ENCODE measurements at regions not wholly inside any gene's neighbourhood (a gene's known extent, or its start where the extent isn't known, plus 50 kb on each side); places are given as distances from the start of the nearest gene placed in this dataset.

DNA sequence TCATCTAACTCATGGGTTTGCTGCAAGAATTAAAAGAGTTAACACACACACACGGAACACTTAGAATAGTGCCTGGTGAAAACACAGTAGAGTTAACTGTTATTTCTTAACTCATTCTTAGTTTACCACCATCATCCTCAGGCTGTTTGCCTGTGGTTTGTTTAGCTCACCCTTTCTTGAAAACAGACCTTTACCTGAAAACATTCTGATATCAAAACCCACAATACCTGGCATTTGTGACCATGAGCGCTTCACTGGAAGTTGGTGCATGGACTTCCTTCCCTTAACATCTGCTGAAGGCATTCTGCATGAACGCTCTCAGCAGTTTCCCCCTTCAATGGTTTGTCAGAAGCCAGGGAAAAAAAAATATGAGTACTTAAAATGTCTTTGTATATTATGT lies 256.0 kb downstream of the ETS1 start:
- Histone ChIP-seq H3K27me3 (ENCODE audit: insufficient read depth, low read length) (no peaks in the 10 kb centered on the region), H3K9me3 (ENCODE audit: insufficient read depth, low read depth, low read length) (no peaks in the 10 kb centered on the region), H3K27ac (ENCODE audit: low read depth, low read length) (no peak overlapping the region), H3K36me3 (ENCODE audit: insufficient read depth, low read length) (no peaks in the 10 kb centered on the region), H2AFZ (ENCODE audit: low read depth, low read length) (no peak overlapping the region), H3K4me2 (ENCODE audit: low read length) (no peak overlapping the region), H3K9ac (ENCODE audit: low read length) (no peak overlapping the region), H4K20me1 (ENCODE audit: insufficient read depth, low read length) (no peaks in the 10 kb centered on the region), H3K4me3 (ENCODE audit: insufficient read depth, low read depth, low read length) (no peak overlapping the region), H3K79me2 (ENCODE audit: insufficient read depth, low read length) (no peaks in the 10 kb centered on the region), H3K4me1 (ENCODE audit: insufficient read depth, low read length) (peaks cover 28% of the 10 kb centered on the region)
- H3K36me3 Mint-ChIP-seq (ENCODE audit: low read depth, unreplicated experiment), result no peaks in the 10 kb centered on the region
- H3K4me3 Mint-ChIP-seq (ENCODE audit: unreplicated experiment), result no peak overlapping the region
- H3K4me1 Mint-ChIP-seq (ENCODE audit: low read depth, unreplicated experiment), result peaks cover 10% of the 10 kb centered on the region
- no peaks in the 10 kb centered on the region for H3K27me3 Mint-ChIP-seq (ENCODE audit: low read depth, unreplicated experiment)
- TF ChIP-seq, protein P1, sequence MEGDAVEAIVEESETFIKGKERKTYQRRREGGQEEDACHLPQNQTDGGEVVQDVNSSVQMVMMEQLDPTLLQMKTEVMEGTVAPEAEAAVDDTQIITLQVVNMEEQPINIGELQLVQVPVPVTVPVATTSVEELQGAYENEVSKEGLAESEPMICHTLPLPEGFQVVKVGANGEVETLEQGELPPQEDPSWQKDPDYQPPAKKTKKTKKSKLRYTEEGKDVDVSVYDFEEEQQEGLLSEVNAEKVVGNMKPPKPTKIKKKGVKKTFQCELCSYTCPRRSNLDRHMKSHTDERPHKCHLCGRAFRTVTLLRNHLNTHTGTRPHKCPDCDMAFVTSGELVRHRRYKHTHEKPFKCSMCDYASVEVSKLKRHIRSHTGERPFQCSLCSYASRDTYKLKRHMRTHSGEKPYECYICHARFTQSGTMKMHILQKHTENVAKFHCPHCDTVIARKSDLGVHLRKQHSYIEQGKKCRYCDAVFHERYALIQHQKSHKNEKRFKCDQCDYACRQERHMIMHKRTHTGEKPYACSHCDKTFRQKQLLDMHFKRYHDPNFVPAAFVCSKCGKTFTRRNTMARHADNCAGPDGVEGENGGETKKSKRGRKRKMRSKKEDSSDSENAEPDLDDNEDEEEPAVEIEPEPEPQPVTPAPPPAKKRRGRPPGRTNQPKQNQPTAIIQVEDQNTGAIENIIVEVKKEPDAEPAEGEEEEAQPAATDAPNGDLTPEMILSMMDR (IDR thresholded peaks at IDR 0.05; ENCODE audit: insufficient read depth, low read depth, low read length), result no peak
- no peak for TF ChIP-seq EZH2 (IDR thresholded peaks at IDR 0.05; ENCODE audit: insufficient read depth, low read length)
- H3K9me3 Mint-ChIP-seq (ENCODE audit: unreplicated experiment), result peaks cover 2% of the 10 kb centered on the region
- no peak for FAIRE-seq
- H3K27ac Mint-ChIP-seq (ENCODE audit: unreplicated experiment), result no peak overlapping the region
- no peak for DNase-seq (ENCODE audit: low read depth)

DNA sequence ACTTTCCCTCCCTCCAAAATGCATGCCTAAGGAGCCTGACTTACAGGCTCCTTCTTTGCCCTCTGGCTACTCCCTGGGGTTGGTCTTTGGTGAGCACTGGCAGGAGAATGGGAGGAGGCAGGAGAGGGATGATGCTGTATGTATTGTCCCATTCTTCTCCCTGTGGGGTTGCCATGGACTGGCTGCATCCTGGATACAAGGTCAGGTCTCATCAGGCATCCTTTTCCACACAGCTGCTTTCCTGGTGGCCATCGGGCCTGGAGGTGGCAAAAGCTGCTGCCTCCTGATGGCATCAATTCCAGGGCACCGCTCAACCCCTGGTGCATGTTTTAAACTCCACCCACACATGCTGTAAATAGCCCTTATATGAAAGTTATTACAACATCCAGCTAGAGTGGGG lies 257.2 kb downstream of the ETS1 start:
- no peak overlapping the region for H3K4me3 ChIP-seq (ENCODE audit: insufficient read depth, low read depth, low read length)
- TF ChIP-seq EZH2 (IDR thresholded peaks at IDR 0.05; ENCODE audit: insufficient read depth, low read length), result no peak
- TF ChIP-seq, protein P1 (IDR thresholded peaks at IDR 0.05; ENCODE audit: insufficient read depth, low read depth, low read length), result no peak
- H3K36me3 ChIP-seq (ENCODE audit: insufficient read depth, low read length), result no peaks in the 10 kb centered on the region
- no peaks in the 10 kb centered on the region for H3K79me2 ChIP-seq (ENCODE audit: insufficient read depth, low read length)
- H3K4me1 Mint-ChIP-seq (ENCODE audit: low read depth, unreplicated experiment), result peaks cover 4% of the 10 kb centered on the region
- FAIRE-seq (no peak), DNase-seq (ENCODE audit: low read depth) (no peak)
- H3K27me3 Mint-ChIP-seq (ENCODE audit: low read depth, unreplicated experiment), result no peaks in the 10 kb centered on the region
- no peaks in the 10 kb centered on the region for H3K9me3 Mint-ChIP-seq (ENCODE audit: unreplicated experiment)
- peaks cover 17% of the 10 kb centered on the region for H3K4me1 ChIP-seq (ENCODE audit: insufficient read depth, low read length)
- H3K9me3 ChIP-seq (ENCODE audit: insufficient read depth, low read depth, low read length), result no peaks in the 10 kb centered on the region
- no peaks in the 10 kb centered on the region for H4K20me1 ChIP-seq (ENCODE audit: insufficient read depth, low read length)
- H3K36me3 Mint-ChIP-seq (ENCODE audit: low read depth, unreplicated experiment), result no peaks in the 10 kb centered on the region
- H3K9ac ChIP-seq (ENCODE audit: low read length), result no peak overlapping the region
- H2AFZ ChIP-seq (ENCODE audit: low read depth, low read length), result no peak overlapping the region
- no peak overlapping the region for H3K27ac ChIP-seq (ENCODE audit: low read depth, low read length)
- H3K4me2 ChIP-seq (ENCODE audit: low read length), result no peak overlapping the region
- no peak overlapping the region for H3K4me3 Mint-ChIP-seq (ENCODE audit: unreplicated experiment)
- H3K27me3 ChIP-seq (ENCODE audit: insufficient read depth, low read length), result no peaks in the 10 kb centered on the region
- no peak overlapping the region for H3K27ac Mint-ChIP-seq (ENCODE audit: unreplicated experiment)

DNA sequence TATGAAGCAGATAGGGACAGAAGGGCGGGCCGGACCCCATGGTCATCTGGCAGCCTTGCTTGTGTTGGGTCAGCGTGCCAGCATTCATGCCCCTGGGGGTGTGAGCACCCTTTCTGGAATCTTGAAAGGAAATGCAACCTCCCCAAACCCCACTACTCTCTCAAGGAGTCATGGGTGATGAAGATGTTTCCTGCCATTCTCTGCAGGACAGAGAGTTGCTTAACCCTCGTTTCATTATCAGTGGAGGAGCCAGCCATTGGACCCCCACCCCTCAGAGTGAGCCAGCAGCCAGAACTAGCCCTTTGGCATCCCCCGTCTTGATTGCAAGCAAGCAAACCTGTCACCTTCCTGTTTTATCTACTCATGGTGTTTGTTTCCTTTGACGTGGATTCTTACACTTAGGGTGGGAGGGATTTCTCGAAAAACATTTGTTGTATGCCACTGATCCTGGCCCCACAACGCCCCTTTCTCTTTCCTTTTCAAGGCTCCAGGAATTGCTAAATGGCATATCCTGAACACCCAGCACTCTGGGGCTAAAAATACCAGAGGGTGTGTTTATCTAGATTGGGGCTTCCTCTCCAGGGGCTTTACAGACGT lies 258.3 kb downstream of the ETS1 start:
- FAIRE-seq, result no peak
- H3K27ac Mint-ChIP-seq (ENCODE audit: unreplicated experiment), result no peak overlapping the region
- no peaks in the 10 kb centered on the region for H3K4me1 Mint-ChIP-seq (ENCODE audit: low read depth, unreplicated experiment)
- Histone ChIP-seq H3K27me3 (ENCODE audit: insufficient read depth, low read length) (no peaks in the 10 kb centered on the region), H3K9ac (ENCODE audit: low read length) (no peak overlapping the region), H3K27ac (ENCODE audit: low read depth, low read length) (no peak overlapping the region), H3K79me2 (ENCODE audit: insufficient read depth, low read length) (no peaks in the 10 kb centered on the region), H4K20me1 (ENCODE audit: insufficient read depth, low read length) (no peaks in the 10 kb centered on the region), H3K36me3 (ENCODE audit: insufficient read depth, low read length) (no peaks in the 10 kb centered on the region), H3K4me3 (ENCODE audit: insufficient read depth, low read depth, low read length) (no peak overlapping the region), H3K4me1 (ENCODE audit: insufficient read depth, low read length) (peaks cover 7% of the 10 kb centered on the region), H2AFZ (ENCODE audit: low read depth, low read length) (no peak overlapping the region), H3K9me3 (ENCODE audit: insufficient read depth, low read depth, low read length) (no peaks in the 10 kb centered on the region), H3K4me2 (ENCODE audit: low read length) (no peak overlapping the region)
- H3K4me3 Mint-ChIP-seq (ENCODE audit: unreplicated experiment), result no peak overlapping the region
- no peak for DNase-seq (ENCODE audit: low read depth)
- no peak for TF ChIP-seq EZH2 (IDR thresholded peaks at IDR 0.05; ENCODE audit: insufficient read depth, low read length)
- TF ChIP-seq, protein P1 (IDR thresholded peaks at IDR 0.05; ENCODE audit: insufficient read depth, low read depth, low read length), result no peak
- no peaks in the 10 kb centered on the region for H3K9me3 Mint-ChIP-seq (ENCODE audit: unreplicated experiment)
- H3K36me3 Mint-ChIP-seq (ENCODE audit: low read depth, unreplicated experiment), result no peaks in the 10 kb centered on the region
- peaks cover 3% of the 10 kb centered on the region for H3K27me3 Mint-ChIP-seq (ENCODE audit: low read depth, unreplicated experiment)

Data from astrocyte (in vitro differentiated cells and primary cell).